ENCODE measurements at regions not wholly inside any gene's neighbourhood (a gene's known extent, or its start where the extent isn't known, plus 50 kb on each side); places are given as distances from the start of the nearest gene placed in this dataset.

DNA sequence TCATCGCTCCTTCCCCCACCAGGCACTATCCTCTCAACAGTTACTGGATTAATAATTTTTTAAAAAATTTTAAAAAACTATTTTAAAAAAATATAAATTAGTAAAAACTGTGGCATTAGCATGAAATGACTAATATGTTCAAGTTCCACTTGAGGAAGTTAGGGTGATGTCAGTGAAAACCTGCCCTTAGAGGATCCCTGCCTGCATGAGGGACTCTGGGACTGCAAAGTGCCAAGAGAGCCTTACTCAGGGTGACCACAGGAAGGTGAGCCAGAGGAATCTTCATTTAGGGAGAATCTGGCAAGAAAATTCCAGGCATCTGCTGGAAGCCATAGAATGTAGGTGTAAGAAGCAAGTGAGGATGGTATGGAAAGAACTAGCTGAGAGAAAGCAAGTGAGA lies 157.7 kb upstream of the BCL6 start:
- Histone ChIP-seq H3K36me3 (ENCODE audit: insufficient read depth, low read length) (no peaks in the 10 kb centered on the region; the same call in 1 of the 2 replicates), H3K27ac (ENCODE audit: low read depth, low read length, poor library complexity, severe bottlenecking) (peak overlapping the region; percentile 100), H4K20me1 (ENCODE audit: insufficient read depth, low read length) (no peaks in the 10 kb centered on the region), H3K9me2 (ENCODE audit: insufficient read depth, low read length) (no peaks in the 10 kb centered on the region), H2AFZ (ENCODE audit: low read length) (no peak overlapping the region; the same call in 1 of the 2 replicates), H3K4me1 (ENCODE audit: insufficient read depth, low read length, poor library complexity, severe bottlenecking) (peaks cover 97% of the 10 kb centered on the region), H3K4me2 (ENCODE audit: low read length) (peak overlapping the region; percentile 90), H3K79me2 (ENCODE audit: insufficient read depth, low read depth, low read length) (peaks cover 6% of the 10 kb centered on the region; the same call in 1 of the 2 replicates), H3K9me3 (ENCODE audit: low read length) (no peaks in the 10 kb centered on the region), H3K4me3 (ENCODE audit: low read depth, low read length, poor library complexity, severe bottlenecking) (peak overlapping the region; percentile 15)
- TF ChIP-seq EZH2phosphoT487 (IDR thresholded peaks at IDR 0.05; ENCODE audit: borderline replicate concordance, low read depth, low read length) = no peak
- TF ChIP-seq, protein P1, sequence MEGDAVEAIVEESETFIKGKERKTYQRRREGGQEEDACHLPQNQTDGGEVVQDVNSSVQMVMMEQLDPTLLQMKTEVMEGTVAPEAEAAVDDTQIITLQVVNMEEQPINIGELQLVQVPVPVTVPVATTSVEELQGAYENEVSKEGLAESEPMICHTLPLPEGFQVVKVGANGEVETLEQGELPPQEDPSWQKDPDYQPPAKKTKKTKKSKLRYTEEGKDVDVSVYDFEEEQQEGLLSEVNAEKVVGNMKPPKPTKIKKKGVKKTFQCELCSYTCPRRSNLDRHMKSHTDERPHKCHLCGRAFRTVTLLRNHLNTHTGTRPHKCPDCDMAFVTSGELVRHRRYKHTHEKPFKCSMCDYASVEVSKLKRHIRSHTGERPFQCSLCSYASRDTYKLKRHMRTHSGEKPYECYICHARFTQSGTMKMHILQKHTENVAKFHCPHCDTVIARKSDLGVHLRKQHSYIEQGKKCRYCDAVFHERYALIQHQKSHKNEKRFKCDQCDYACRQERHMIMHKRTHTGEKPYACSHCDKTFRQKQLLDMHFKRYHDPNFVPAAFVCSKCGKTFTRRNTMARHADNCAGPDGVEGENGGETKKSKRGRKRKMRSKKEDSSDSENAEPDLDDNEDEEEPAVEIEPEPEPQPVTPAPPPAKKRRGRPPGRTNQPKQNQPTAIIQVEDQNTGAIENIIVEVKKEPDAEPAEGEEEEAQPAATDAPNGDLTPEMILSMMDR (conservative IDR thresholded peaks at IDR 0.05; ENCODE audit: low read length) = no peak
- DNase-seq (ENCODE audit: low spot score) = peak; percentile 40
- ChIA-PET POLR2A (interaction anchor here (0.7 to 11.7 kb wide), 22 partner anchors 10 to 335 kb away, joined by 3 to 476 read pairs (median 4); partner anchors contain the start of gene BCL6), CTCF (ENCODE audit: unreplicated experiment) (interaction anchor here (0.8 to 2.6 kb wide), 7 partner anchors 10 to 51 kb away, joined by 3 to 10 read pairs (median 4); no protein-coding TSS in a partner anchor)
- intact Hi-C loops (cut with micrococcal nuclease; ENCODE audit: unreplicated experiment) = loop anchor here (1.0 to 5.0 kb wide), 7 partner anchors 16 to 906 kb away; no protein-coding TSS in a partner anchor
- no TSS peak for BruUV-seq (replicated peaks)

DNA sequence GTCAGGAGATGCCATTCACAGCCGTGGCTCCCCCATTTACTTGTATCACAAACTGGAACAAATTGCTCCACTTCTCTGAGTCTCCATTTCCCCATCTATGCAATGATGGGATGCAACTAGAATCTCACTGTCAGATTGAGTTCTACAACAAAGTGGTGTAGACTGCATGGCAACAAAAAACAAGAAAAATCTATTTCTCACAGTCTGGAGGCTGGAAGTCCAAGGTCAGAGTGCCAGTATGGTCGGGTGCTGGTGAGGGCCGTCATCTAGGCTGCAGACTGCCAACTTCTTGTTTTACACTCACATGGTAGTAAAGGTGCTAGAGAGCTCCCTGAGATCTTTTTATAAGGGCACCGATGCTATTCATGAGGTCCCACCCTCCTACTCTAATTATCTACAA lies 158.4 kb upstream of the BCL6 start:
- H3K4me3 ChIP-seq (ENCODE audit: low read depth, low read length, poor library complexity, severe bottlenecking) = no peak overlapping the region
- H3K4me2 ChIP-seq (ENCODE audit: low read length) = peak overlapping the region; percentile 90
- no peak for DNase-seq (ENCODE audit: low spot score)
- TF ChIP-seq, protein P1 (conservative IDR thresholded peaks at IDR 0.05; ENCODE audit: low read length) = no peak
- H3K36me3 ChIP-seq (ENCODE audit: insufficient read depth, low read length) = no peaks in the 10 kb centered on the region; the same call in 1 of the 2 replicates
- no peaks in the 10 kb centered on the region for H3K9me2 ChIP-seq (ENCODE audit: insufficient read depth, low read length)
- peaks cover 6% of the 10 kb centered on the region; the same call in 1 of the 2 replicates for H3K79me2 ChIP-seq (ENCODE audit: insufficient read depth, low read depth, low read length)
- no peaks in the 10 kb centered on the region for H4K20me1 ChIP-seq (ENCODE audit: insufficient read depth, low read length)
- no TSS peak for BruUV-seq (replicated peaks)
- H3K9me3 ChIP-seq (ENCODE audit: low read length) = no peaks in the 10 kb centered on the region
- H3K27ac ChIP-seq (ENCODE audit: low read depth, low read length, poor library complexity, severe bottlenecking) = peak overlapping the region; percentile 100
- H3K4me1 ChIP-seq (ENCODE audit: insufficient read depth, low read length, poor library complexity, severe bottlenecking) = peaks cover 96% of the 10 kb centered on the region
- CTCF ChIA-PET (ENCODE audit: unreplicated experiment) = interaction anchor here (1.5 to 2.6 kb wide), 4 partner anchors 10 to 39 kb away, joined by 3 to 10 read pairs (median 6); no protein-coding TSS in a partner anchor
- intact Hi-C loops (cut with micrococcal nuclease; ENCODE audit: unreplicated experiment) = loop anchor here (2.0 to 5.0 kb wide), 2 partner anchors 181 to 906 kb away; no protein-coding TSS in a partner anchor
- POLR2A ChIA-PET = interaction anchor here (1.1 to 11.7 kb wide), 9 partner anchors 9 to 171 kb away, joined by 3 to 476 read pairs (median 54); partner anchors contain the start of gene BCL6
- peak overlapping the region; percentile 32; the same call in 1 of the 2 replicates for H2AFZ ChIP-seq (ENCODE audit: low read length)

DNA sequence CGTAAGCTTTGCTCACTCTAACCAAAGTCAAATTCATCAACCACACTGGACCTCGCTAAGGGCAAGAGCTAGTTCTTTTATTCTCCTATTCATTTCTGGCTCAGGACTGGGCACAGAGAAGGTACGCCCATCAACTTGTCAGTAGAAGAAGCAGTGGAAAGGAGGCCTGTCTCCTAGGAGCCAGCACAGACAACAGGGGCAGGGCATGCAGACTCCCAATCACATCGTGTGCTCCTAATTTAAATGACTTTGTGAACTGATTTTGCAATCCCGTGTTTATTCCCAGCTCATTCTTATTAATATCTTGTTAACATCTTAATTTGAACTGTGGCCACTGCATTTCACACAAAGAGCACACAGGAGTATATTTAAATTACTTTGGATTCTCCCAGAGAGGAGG lies 161.1 kb upstream of the BCL6 start:
- H3K4me3 ChIP-seq (ENCODE audit: low read depth, low read length, poor library complexity, severe bottlenecking) = no peak overlapping the region
- ChIA-PET POLR2A (interaction anchor here (1.2 to 11.7 kb wide), 7 partner anchors 11 to 160 kb away, joined by 3 to 476 read pairs (median 14); partner anchors contain the start of gene BCL6), CTCF (ENCODE audit: unreplicated experiment) (interaction anchor here (0.5 to 1.4 kb wide), 3 partner anchors 11 to 176 kb away, joined by 3 to 5 read pairs (median 4); no protein-coding TSS in a partner anchor)
- intact Hi-C loops (cut with micrococcal nuclease; ENCODE audit: unreplicated experiment) = no loop called here
- peaks cover 88% of the 10 kb centered on the region for H3K4me1 ChIP-seq (ENCODE audit: insufficient read depth, low read length, poor library complexity, severe bottlenecking)
- H2AFZ ChIP-seq (ENCODE audit: low read length) = peak overlapping the region; percentile 22; the same call in 1 of the 2 replicates
- H3K27ac ChIP-seq (ENCODE audit: low read depth, low read length, poor library complexity, severe bottlenecking) = no peak overlapping the region
- TF ChIP-seq, protein P1 (conservative IDR thresholded peaks at IDR 0.05; ENCODE audit: low read length) = no peak
- no peak for DNase-seq (ENCODE audit: low spot score)
- H3K79me2 ChIP-seq (ENCODE audit: insufficient read depth, low read depth, low read length) = no peaks in the 10 kb centered on the region
- peaks cover 3% of the 10 kb centered on the region; the same call in 1 of the 2 replicates for H3K36me3 ChIP-seq (ENCODE audit: insufficient read depth, low read length)
- H3K9me2 ChIP-seq (ENCODE audit: insufficient read depth, low read length) = no peaks in the 10 kb centered on the region
- no TSS peak for BruUV-seq (replicated peaks)
- H4K20me1 ChIP-seq (ENCODE audit: insufficient read depth, low read length) = no peaks in the 10 kb centered on the region
- H3K4me2 ChIP-seq (ENCODE audit: low read length) = no peak overlapping the region
- no peaks in the 10 kb centered on the region for H3K9me3 ChIP-seq (ENCODE audit: low read length)
